Caco-2 (cell line): ENCODE measurements at regions not wholly inside any gene's neighbourhood (a gene's known extent, or its start where the extent isn't known, plus 50 kb on each side); places are given as distances from the start of the nearest gene placed in this dataset.

ENCODE experiments used
- BruUV-seq: library from RNA; stranded (reverse); fragments of 400-500 nt; replicated peaks from 2 replicates; lab custom pipeline; 2021; lab: Mats Ljungman, UMichigan
- CTCF ChIA-PET: fragments of 300-600 bp; sonication (Branson Sonifier 250); formaldehyde crosslinking; loops from one replicate; lab custom pipeline; 2022; ENCODE audit warnings: antibody characterized with exemption; lab: Charles Lee
- POLR2A ChIA-PET: fragments of 300-600 bp; sonication (Branson Sonifier 250); formaldehyde crosslinking; loops from one replicate; lab custom pipeline; 2022; ENCODE audit warnings: antibody characterized with exemption; lab: Charles Lee
- DNase-seq, 2 experiments: peaks; one replicate each; pipeline versions ENCODE4 v3.0.0 to v3.0.0-alpha.2; 2020 to 2022
- H3K27me3 ChIP-seq: replicated peaks from 2 replicates; pipeline ENCODE4 v1.6.0; 2011; ENCODE audit warnings: low read length; ENCODE audit not compliant: control insufficient read depth, insufficient read depth
- H3K36me3 ChIP-seq: 2 replicates; pipeline ENCODE4 v1.5.1; 2011; ENCODE audit warnings: low read length; ENCODE audit not compliant: control insufficient read depth, insufficient read depth
- H3K4me1 ChIP-seq: fragments of 250-450 bp; sonication (Bioruptor Pico); 2 replicates; pipeline ENCODE4 v1.5.1; 2020; ENCODE audit warnings: mild to moderate bottlenecking
- H3K4me3 ChIP-seq: 2 replicates; pipeline ENCODE4 v1.5.1; 2011; ENCODE audit warnings: low read depth, mild to moderate bottlenecking, control low read depth, low read length
- H3K9me3 ChIP-seq: fragments of 250-450 bp; sonication (Bioruptor Pico); 2 replicates; pipeline ENCODE4 v1.5.1; 2020; ENCODE audit warnings: mild to moderate bottlenecking, moderate library complexity
- H3K27ac Mint-ChIP-seq: one replicate; pipeline ENCODE4 v1.8.0; 2022; ENCODE audit warnings: mixed read lengths; ENCODE audit not compliant: unreplicated experiment
- H3K27me3 Mint-ChIP-seq: one replicate; pipeline ENCODE4 v1.8.0; 2022; ENCODE audit warnings: mixed read lengths; ENCODE audit not compliant: insufficient read depth, unreplicated experiment
- H3K36me3 Mint-ChIP-seq: one replicate; pipeline ENCODE4 v1.8.0; 2022; ENCODE audit warnings: mild to moderate bottlenecking, mixed read lengths; ENCODE audit not compliant: insufficient read depth, unreplicated experiment
- H3K4me1 Mint-ChIP-seq: one replicate; pipeline ENCODE4 v1.8.0; 2022; ENCODE audit warnings: low read depth, mixed read lengths; ENCODE audit not compliant: unreplicated experiment
- H3K4me3 Mint-ChIP-seq: one replicate; pipeline ENCODE4 v1.8.0; 2022; ENCODE audit warnings: mild to moderate bottlenecking, moderate library complexity, mixed read lengths; ENCODE audit not compliant: unreplicated experiment
- H3K9me3 Mint-ChIP-seq: one replicate; pipeline ENCODE4 v1.8.0; 2022; ENCODE audit warnings: mixed read lengths; ENCODE audit not compliant: unreplicated experiment
- CTCF ChIP-seq, 2 experiments: fragments of 200-600 bp in 1 of 2; IDR thresholded peaks; 1 replicate in 1 of 2; 2 replicates in 1 of 2; pipeline versions ENCODE4 v1.5.1 to v1.8.0; 2011 to 2022; ENCODE audit warnings: antibody characterized with exemption in 1 of 2, control low read depth in 1 of 2, inconsistent platforms in 1 of 2, low read depth in 1 of 2, low read length in 1 of 2, mild to moderate bottlenecking in 1 of 2, moderate library complexity in 1 of 2; ENCODE audit not compliant: insufficient read depth in 1 of 2, severe bottlenecking in 1 of 2, unreplicated experiment in 1 of 2
- intact Hi-C: fragments of 100-400 bp; cut with micrococcal nuclease; formaldehyde crosslinking; loops from one replicate; pipeline ENCODE4 v1.10.0; 2022; ENCODE audit not compliant: unreplicated experiment

GRCh38 chr2:58631986-58632385, 390.9 kb upstream of the FANCL start:
- no peak for TF ChIP-seq CTCF (IDR thresholded peaks at IDR 0.05; ENCODE audit: insufficient read depth in 1 of 2, low read depth in 1 of 2, low read length in 1 of 2, severe bottlenecking in 1 of 2, unreplicated experiment in 1 of 2)

GRCh38 chr2:58629545-58630119, 388.5 kb upstream of the FANCL start:
- Mint-ChIP-seq H3K4me3 (no peak overlapping the region), H3K27ac (no peak overlapping the region), H3K4me1 (peaks cover 10% of the 10 kb centered on the region), H3K36me3 (no peaks in the 10 kb centered on the region), H3K9me3 (no peaks in the 10 kb centered on the region), H3K27me3 (no peaks in the 10 kb centered on the region)
- Histone ChIP-seq H3K9me3 (no peaks in the 10 kb centered on the region), H3K27me3 (no peaks in the 10 kb centered on the region), H3K36me3 (no peaks in the 10 kb centered on the region; the same call in 1 of the 2 replicates), H3K4me1 (peaks cover 21% of the 10 kb centered on the region), H3K4me3 (no peak overlapping the region)
- no TSS peak for BruUV-seq
- POLR2A ChIA-PET, result no interaction called here
- intact Hi-C loops, result no loop called here
- CTCF ChIA-PET, result no interaction called here
- no peak for TF ChIP-seq CTCF (IDR thresholded peaks at IDR 0.05; ENCODE audit: insufficient read depth in 1 of 2, low read depth in 1 of 2, low read length in 1 of 2, severe bottlenecking in 1 of 2, unreplicated experiment in 1 of 2)
- no peak for DNase-seq

More at GRCh38 chr2:58631986-58632385, 390.9 kb upstream of the FANCL start:
- no peaks in the 10 kb centered on the region for H3K27me3 ChIP-seq
- Mint-ChIP-seq H3K4me3 (no peak overlapping the region), H3K27me3 (no peaks in the 10 kb centered on the region), H3K36me3 (no peaks in the 10 kb centered on the region), H3K27ac (no peak overlapping the region), H3K9me3 (no peaks in the 10 kb centered on the region), H3K4me1 (peaks cover 13% of the 10 kb centered on the region)
- ChIA-PET POLR2A (no interaction called here), CTCF (no interaction called here)
- H3K4me1 ChIP-seq, result peaks cover 26% of the 10 kb centered on the region
- BruUV-seq, result no TSS peak
- no peaks in the 10 kb centered on the region for H3K36me3 ChIP-seq
- no peaks in the 10 kb centered on the region for H3K9me3 ChIP-seq
- H3K4me3 ChIP-seq, result no peak overlapping the region
- DNase-seq, result no peak
- intact Hi-C loops, result no loop called here

GRCh38 chr2:58620896-58621295, 379.8 kb upstream of the FANCL start:
- BruUV-seq, result no TSS peak
- H3K4me1 ChIP-seq, result no peaks in the 10 kb centered on the region
- POLR2A ChIA-PET, result no interaction called here
- H3K9me3 Mint-ChIP-seq, result no peaks in the 10 kb centered on the region
- no peak for DNase-seq
- CTCF ChIA-PET, result no interaction called here
- intact Hi-C loops, result no loop called here
- no peaks in the 10 kb centered on the region for H3K9me3 ChIP-seq
- no peaks in the 10 kb centered on the region for H3K36me3 ChIP-seq
- H3K27me3 Mint-ChIP-seq, result no peaks in the 10 kb centered on the region
- H3K27ac Mint-ChIP-seq, result no peak overlapping the region
- H3K4me1 Mint-ChIP-seq, result no peaks in the 10 kb centered on the region
- no peaks in the 10 kb centered on the region for H3K27me3 ChIP-seq
- no peak overlapping the region for H3K4me3 ChIP-seq
- no peaks in the 10 kb centered on the region for H3K36me3 Mint-ChIP-seq
- no peak overlapping the region for H3K4me3 Mint-ChIP-seq
- TF ChIP-seq CTCF (IDR thresholded peaks at IDR 0.05; ENCODE audit: insufficient read depth in 1 of 2, low read depth in 1 of 2, low read length in 1 of 2, severe bottlenecking in 1 of 2, unreplicated experiment in 1 of 2), result no peak
